Spleen (tissue), 11 donors: ENCODE measurements at regions not wholly inside any gene's neighbourhood (a gene's known extent, or its start where the extent isn't known, plus 50 kb on each side); places are given as distances from the start of the nearest gene placed in this dataset.

Experiments used
- DNase-seq: peaks from one replicate; pipeline ENCODE4 v3.0.0-alpha.2; 2020
- H3K27ac ChIP-seq, 8 donors: fragments of 200-600 bp; sonication (generic) in 7 of 8; 1 replicate in 4 of 8; 2 replicates in 4 of 8; pipeline versions ENCODE4 v1.5.0 to v1.8.0; 2016 to 2021; ENCODE audit warnings: inconsistent platforms in 4 of 8, mild to moderate bottlenecking in 4 of 8, moderate library complexity in 1 of 8
- H3K27me3 ChIP-seq, 7 donors: fragments of 200-600 bp; sonication (generic) in 6 of 7; replicated peaks in 1 of 7; 1 replicate in 4 of 7; 2 replicates in 3 of 7; pipeline versions ENCODE4 v1.5.0 to v1.8.0; 2016 to 2021; ENCODE audit warnings: inconsistent platforms in 3 of 7, mild to moderate bottlenecking in 1 of 7
- H3K36me3 ChIP-seq, 6 donors: fragments of 200-600 bp; sonication (generic) in 5 of 6; 1 replicate in 4 of 6; 2 replicates in 2 of 6; pipeline versions ENCODE4 v1.5.0 to v1.8.0; 2016 to 2021; ENCODE audit warnings: inconsistent platforms in 2 of 6
- H3K4me1 ChIP-seq, 6 donors: fragments of 200-600 bp; sonication (generic) in 5 of 6; 1 replicate in 3 of 6; 2 replicates in 3 of 6; pipeline versions ENCODE4 v1.5.0 to v1.8.0; 2016 to 2021; ENCODE audit warnings: inconsistent platforms in 3 of 6
- H3K4me3 ChIP-seq, 8 donors: fragments of 200-600 bp; sonication (generic) in 7 of 8; 1 replicate in 4 of 8; 2 replicates in 4 of 8; pipeline versions ENCODE4 v1.5.0 to v1.8.0; 2016 to 2021; ENCODE audit warnings: inconsistent platforms in 4 of 8, mild to moderate bottlenecking in 4 of 8, moderate library complexity in 2 of 8
- H3K9me3 ChIP-seq, 8 donors: fragments of 200-600 bp; sonication (generic) in 7 of 8; 1 replicate in 4 of 8; 2 replicates in 4 of 8; pipeline versions ENCODE4 v1.5.0 to v1.8.0; 2016 to 2021; ENCODE audit warnings: inconsistent platforms in 4 of 8
- POLR2A ChIP-seq, 3 donors: fragments of 450-650 bp; IDR thresholded peaks; one replicate each; pipeline ENCODE4 v1.5.1; 2017; ENCODE audit warnings: antibody characterized with exemption in 3 of 3, mild to moderate bottlenecking in 1 of 3
- POLR2AphosphoS5 ChIP-seq, 3 donors: sonication (generic); formaldehyde crosslinking; IDR thresholded peaks; one replicate each; pipeline ENCODE4 v1.5.1; 2017; ENCODE audit warnings: antibody characterized with exemption in 3 of 3
- WGBS, 5 donors: extraction: QIAGEN DNeasy Blood & Tissue Kit in 3 of 5; methylation state at CpG; one replicate each; pipeline versions ENCODE4 v1.1.5 to v1.1.7; 2013 to 2018; 5-methylcytosine and 5-hydroxymethylcytosine counted together
- intact Hi-C: fragments of 100-400 bp; cut with DNase I; formaldehyde crosslinking; loops from one replicate; pipeline ENCODE4 v1.15.0; 2023; ENCODE audit warnings: low total_unique reads
- TF ChIP-seq, protein P1 (sequence below), 11 experiments: fragments of 200-600 bp in 7 of 11; fragments of 450-650 bp in 4 of 11; sonication (generic) in 4 of 11; IDR thresholded peaks in 8 of 11; conservative IDR thresholded peaks in 3 of 11; 1 replicate in 7 of 11; 2 replicates in 4 of 11; pipeline versions ENCODE4 v1.4.0 to v1.8.0; 2016 to 2021; ENCODE audit warnings: antibody characterized with exemption in 11 of 11, inconsistent platforms in 4 of 11, mild to moderate bottlenecking in 1 of 11
- donor health status: healthy with polysubstance abuse.
- donor health status: DM: no; HTN: no; CAD: no; lungs with moderate emphysema.
- donor health status: DM: no; HTN: no; CAD: no.
- donor health status: Bipolar disorder and iron deficiency.
- donor health status: healthy.
- donor health status: DM: no; HTN: no; CAD: no.
- donor health status: DM: yes; HTN: yes; CAD: no.

DNA sequence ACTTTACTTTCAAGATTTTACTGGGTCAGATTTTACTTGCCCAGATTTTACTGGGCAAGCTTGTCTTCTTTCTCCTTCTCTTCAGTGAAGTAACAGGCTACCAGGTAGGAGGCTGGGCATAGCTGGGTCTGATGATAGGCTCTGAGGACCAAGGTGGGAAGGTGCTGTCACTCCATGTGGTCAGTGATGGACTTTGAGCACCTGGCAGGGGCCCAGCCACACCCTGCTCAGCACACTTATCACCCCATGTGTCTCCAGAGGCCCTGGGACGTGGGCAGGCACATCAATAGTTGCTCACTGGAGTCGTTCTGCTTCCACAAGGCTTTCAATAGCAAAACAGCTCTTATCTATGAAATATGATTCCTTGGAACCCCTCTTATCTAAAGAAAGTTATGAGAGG is 70.5 kb upstream of the GPR26 start:
- Histone ChIP-seq H3K4me1 (no peaks in the 10 kb centered on the region), H3K27ac (no peak overlapping the region), H3K4me3 (no peak overlapping the region), H3K36me3 (no peaks in the 10 kb centered on the region), H3K9me3 (peaks cover 0 to 6% (median 0%) of the 10 kb centered on the region in 8 donors), H3K27me3 (peaks cover 0 to 20% (median 0%) of the 10 kb centered on the region in 7 donors)
- intact Hi-C loops, result no loop called here
- 23 to 62% (median 44%) methylated on average over 2 of the region's 2 CpGs for WGBS, 5 donors
- DNase-seq, result no peak
- TF ChIP-seq POLR2A (IDR thresholded peaks at IDR 0.05) (no peak), POLR2AphosphoS5 (IDR thresholded peaks at IDR 0.05) (no peak)
- TF ChIP-seq, protein P1, sequence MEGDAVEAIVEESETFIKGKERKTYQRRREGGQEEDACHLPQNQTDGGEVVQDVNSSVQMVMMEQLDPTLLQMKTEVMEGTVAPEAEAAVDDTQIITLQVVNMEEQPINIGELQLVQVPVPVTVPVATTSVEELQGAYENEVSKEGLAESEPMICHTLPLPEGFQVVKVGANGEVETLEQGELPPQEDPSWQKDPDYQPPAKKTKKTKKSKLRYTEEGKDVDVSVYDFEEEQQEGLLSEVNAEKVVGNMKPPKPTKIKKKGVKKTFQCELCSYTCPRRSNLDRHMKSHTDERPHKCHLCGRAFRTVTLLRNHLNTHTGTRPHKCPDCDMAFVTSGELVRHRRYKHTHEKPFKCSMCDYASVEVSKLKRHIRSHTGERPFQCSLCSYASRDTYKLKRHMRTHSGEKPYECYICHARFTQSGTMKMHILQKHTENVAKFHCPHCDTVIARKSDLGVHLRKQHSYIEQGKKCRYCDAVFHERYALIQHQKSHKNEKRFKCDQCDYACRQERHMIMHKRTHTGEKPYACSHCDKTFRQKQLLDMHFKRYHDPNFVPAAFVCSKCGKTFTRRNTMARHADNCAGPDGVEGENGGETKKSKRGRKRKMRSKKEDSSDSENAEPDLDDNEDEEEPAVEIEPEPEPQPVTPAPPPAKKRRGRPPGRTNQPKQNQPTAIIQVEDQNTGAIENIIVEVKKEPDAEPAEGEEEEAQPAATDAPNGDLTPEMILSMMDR (IDR thresholded peaks at IDR 0.05 in 8 of 11, conservative IDR thresholded peaks at IDR 0.05 in 3 of 11), result no peak

DNA sequence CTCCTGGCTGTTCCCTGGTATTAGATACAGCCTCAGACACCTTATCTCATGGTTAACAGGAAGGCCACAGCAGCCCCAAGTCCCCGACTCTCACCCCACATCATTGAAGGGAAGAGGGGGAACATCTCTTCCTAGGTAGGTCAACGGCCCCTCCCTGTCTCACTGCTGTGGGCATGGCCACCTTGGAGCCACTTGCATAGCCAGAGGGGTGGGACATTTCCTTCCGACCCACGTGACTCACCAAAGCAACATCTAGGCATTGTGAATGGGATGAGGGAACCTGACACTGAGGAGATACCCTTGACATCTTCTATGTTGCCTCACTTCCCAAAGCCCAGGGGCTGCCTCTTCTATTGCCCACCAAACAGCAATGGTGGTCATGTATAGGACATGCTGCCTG is 68.5 kb upstream of the GPR26 start:
- intact Hi-C loops, result no loop called here
- no peak overlapping the region for H3K4me3 ChIP-seq
- TF ChIP-seq, protein P1 (IDR thresholded peaks at IDR 0.05 in 8 of 11, conservative IDR thresholded peaks at IDR 0.05 in 3 of 11), result no peak
- TF ChIP-seq POLR2AphosphoS5 (IDR thresholded peaks at IDR 0.05) (no peak), POLR2A (IDR thresholded peaks at IDR 0.05) (no peak)
- no peaks in the 10 kb centered on the region for H3K4me1 ChIP-seq
- peaks cover 0 to 23% (median 10%) of the 10 kb centered on the region in 8 donors for H3K9me3 ChIP-seq
- H3K36me3 ChIP-seq, result no peaks in the 10 kb centered on the region
- no peak overlapping the region for H3K27ac ChIP-seq
- 66 to 90% (median 80%) methylated on average over 3 to 4 of the region's 4 CpGs for WGBS, 5 donors
- DNase-seq, result no peak
- peaks cover 0 to 26% (median 0%) of the 10 kb centered on the region in 7 donors for H3K27me3 ChIP-seq

DNA sequence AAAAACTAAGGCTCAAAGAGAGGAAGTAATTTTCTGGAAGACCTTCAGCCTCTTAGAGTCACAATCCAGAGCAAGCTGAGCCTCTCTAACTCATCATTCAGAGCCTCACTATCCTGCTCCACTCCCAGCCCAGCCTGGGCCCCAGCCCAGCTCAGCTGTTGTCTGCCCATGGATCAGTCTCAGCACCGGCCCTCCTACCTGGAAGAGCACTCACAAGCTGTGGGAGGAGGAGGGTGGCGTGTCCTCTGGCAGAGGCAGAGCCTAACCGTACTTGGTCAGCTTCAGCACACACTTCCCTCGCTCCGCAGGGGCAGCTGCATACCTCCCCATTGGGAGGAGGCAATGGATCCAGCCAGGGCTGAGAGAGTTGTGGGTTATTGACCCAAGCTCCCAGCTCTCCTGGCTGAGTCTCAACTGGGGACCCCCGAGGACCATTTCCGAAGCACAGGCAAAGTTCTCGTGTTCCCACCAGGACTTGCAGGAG is 66.7 kb upstream of the GPR26 start:
- intact Hi-C loops, result no loop called here
- WGBS, 5 donors, result 76 to 87% (median 82%) methylated on average over 8 of the region's 8 CpGs
- TF ChIP-seq POLR2A (IDR thresholded peaks at IDR 0.05), result no peak
- TF ChIP-seq POLR2AphosphoS5 (IDR thresholded peaks at IDR 0.05), result no peak
- TF ChIP-seq, protein P1 (IDR thresholded peaks at IDR 0.05 in 8 of 11, conservative IDR thresholded peaks at IDR 0.05 in 3 of 11), result no peak
- Histone ChIP-seq H3K36me3 (no peaks in the 10 kb centered on the region), H3K27ac (no peak overlapping the region), H3K4me3 (no peak overlapping the region), H3K27me3 (peaks cover 0 to 43% (median 0%) of the 10 kb centered on the region in 7 donors), H3K9me3 (peaks cover 0 to 21% (median 10%) of the 10 kb centered on the region in 8 donors), H3K4me1 (no peaks in the 10 kb centered on the region)
- DNase-seq, result no peak

DNA sequence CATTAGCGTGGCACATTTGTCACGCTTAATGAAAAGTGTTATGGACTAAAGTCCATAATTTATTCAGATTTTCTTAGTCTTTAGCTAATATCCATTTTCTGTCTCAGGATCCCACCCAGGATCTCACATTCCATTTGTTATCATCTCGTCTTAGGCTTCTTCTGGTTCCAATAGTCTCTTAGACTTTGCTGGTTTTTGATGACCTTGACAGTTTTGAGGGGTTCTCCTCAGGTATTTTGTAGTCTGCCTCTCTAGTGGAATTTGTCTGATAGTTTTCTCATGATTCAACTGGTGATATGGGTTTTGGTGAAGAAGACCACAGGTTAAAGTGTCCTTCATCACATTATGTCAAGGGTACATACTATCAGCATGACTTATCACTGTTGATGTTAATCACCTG is 66.0 kb upstream of the GPR26 start:
- TF ChIP-seq POLR2AphosphoS5 (IDR thresholded peaks at IDR 0.05) (no peak), POLR2A (IDR thresholded peaks at IDR 0.05) (no peak)
- TF ChIP-seq, protein P1 (IDR thresholded peaks at IDR 0.05 in 8 of 11, conservative IDR thresholded peaks at IDR 0.05 in 3 of 11), result no peak
- Histone ChIP-seq H3K36me3 (no peaks in the 10 kb centered on the region), H3K4me1 (no peaks in the 10 kb centered on the region), H3K27me3 (peaks cover 0 to 47% (median 0%) of the 10 kb centered on the region in 7 donors), H3K4me3 (no peak overlapping the region), H3K27ac (no peak overlapping the region), H3K9me3 (peaks cover 0 to 21% (median 10%) of the 10 kb centered on the region in 8 donors)
- no peak for DNase-seq
- intact Hi-C loops, result no loop called here
- 83 to 90% (median 86%) methylated on average over 3 of the region's 3 CpGs for WGBS, 5 donors
